ENCODE measurements at regions not wholly inside any gene's neighbourhood (a gene's known extent, or its start where the extent isn't known, plus 50 kb on each side); places are given as distances from the start of the nearest gene placed in this dataset.

DNA sequence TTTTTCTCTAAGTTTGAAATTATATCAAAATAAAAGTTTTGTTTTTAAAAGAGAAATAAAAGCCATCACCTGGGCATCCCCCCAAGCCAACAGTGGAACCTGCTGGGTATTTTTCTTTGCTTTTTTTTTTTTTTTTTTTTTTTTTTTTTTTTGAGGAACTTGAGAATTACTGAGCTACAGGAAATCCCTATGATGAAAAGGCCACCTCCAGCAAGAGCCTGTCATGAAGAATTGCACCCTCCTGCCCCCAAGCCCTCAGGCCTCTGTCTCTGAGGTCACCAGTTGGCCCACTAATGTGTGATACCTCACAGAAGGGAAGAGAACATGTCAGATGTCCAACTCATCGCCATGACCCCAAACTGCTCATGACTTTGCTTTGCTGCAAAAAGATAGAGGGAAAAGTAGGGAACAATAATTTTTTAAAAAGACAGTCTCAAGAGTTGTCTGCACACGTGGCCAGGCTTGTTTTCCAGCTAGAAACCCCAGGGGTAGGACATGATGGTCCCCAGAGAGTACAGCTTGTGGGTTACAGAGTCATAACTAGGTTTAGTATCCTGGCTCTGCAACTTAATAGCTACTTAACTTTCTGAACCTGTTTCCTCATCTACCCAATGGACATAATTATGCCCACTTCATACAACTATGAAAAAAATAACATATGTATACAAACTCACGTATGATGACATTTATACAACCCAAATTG lies 124.3 kb upstream of the EGLN3 start:
- TF ChIP-seq, protein P1, sequence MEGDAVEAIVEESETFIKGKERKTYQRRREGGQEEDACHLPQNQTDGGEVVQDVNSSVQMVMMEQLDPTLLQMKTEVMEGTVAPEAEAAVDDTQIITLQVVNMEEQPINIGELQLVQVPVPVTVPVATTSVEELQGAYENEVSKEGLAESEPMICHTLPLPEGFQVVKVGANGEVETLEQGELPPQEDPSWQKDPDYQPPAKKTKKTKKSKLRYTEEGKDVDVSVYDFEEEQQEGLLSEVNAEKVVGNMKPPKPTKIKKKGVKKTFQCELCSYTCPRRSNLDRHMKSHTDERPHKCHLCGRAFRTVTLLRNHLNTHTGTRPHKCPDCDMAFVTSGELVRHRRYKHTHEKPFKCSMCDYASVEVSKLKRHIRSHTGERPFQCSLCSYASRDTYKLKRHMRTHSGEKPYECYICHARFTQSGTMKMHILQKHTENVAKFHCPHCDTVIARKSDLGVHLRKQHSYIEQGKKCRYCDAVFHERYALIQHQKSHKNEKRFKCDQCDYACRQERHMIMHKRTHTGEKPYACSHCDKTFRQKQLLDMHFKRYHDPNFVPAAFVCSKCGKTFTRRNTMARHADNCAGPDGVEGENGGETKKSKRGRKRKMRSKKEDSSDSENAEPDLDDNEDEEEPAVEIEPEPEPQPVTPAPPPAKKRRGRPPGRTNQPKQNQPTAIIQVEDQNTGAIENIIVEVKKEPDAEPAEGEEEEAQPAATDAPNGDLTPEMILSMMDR (conservative IDR thresholded peaks at IDR 0.05): no peak
- TF ChIP-seq EZH2 (IDR thresholded peaks at IDR 0.05; ENCODE audit: low read depth): no peak
